C4-2B (cell line): ENCODE measurements at regions not wholly inside any gene's neighbourhood (a gene's known extent, or its start where the extent isn't known, plus 50 kb on each side); places are given as distances from the start of the nearest gene placed in this dataset.

ENCODE experiments used
- ZFX ChIP-seq: fragments of 450-650 bp; IDR thresholded peaks from 2 replicates; pipeline ENCODE4 v1.6.1; 2017
- TF ChIP-seq, protein P1 (sequence below): fragments of 450-650 bp; conservative IDR thresholded peaks from 2 replicates; pipeline ENCODE4 v1.5.1; 2017; ENCODE audit warnings: mild to moderate bottlenecking

DNA sequence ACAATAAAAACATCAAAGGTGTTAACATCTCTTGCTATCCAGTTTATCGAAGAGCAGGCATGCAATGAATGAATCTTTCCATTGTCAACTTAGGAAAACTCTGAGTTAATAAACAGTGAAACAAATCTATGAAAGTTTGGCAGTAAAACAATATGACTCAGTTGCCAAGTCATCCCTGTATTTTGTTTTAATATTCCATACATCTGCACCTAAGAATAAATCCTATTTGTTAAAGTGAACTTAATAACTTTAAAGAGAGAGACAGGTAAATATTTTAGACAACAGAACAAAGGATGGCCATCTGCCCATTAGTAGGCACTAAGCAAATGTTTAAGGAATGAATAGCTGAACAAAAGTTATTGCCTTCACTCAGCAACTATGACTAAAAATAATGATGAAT, 700.5 kb upstream of the CELF2 start:
- TF ChIP-seq, protein P1, sequence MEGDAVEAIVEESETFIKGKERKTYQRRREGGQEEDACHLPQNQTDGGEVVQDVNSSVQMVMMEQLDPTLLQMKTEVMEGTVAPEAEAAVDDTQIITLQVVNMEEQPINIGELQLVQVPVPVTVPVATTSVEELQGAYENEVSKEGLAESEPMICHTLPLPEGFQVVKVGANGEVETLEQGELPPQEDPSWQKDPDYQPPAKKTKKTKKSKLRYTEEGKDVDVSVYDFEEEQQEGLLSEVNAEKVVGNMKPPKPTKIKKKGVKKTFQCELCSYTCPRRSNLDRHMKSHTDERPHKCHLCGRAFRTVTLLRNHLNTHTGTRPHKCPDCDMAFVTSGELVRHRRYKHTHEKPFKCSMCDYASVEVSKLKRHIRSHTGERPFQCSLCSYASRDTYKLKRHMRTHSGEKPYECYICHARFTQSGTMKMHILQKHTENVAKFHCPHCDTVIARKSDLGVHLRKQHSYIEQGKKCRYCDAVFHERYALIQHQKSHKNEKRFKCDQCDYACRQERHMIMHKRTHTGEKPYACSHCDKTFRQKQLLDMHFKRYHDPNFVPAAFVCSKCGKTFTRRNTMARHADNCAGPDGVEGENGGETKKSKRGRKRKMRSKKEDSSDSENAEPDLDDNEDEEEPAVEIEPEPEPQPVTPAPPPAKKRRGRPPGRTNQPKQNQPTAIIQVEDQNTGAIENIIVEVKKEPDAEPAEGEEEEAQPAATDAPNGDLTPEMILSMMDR = no peak
- no peak for TF ChIP-seq ZFX
